Fibroblast of skin of back (primary cell): ENCODE measurements at regions not wholly inside any gene's neighbourhood (a gene's known extent, or its start where the extent isn't known, plus 50 kb on each side); places are given as distances from the start of the nearest gene placed in this dataset.

Experiments used
- DNase-seq: peaks from one replicate; pipeline ENCODE4 v3.0.0-alpha.2; 2013

DNA sequence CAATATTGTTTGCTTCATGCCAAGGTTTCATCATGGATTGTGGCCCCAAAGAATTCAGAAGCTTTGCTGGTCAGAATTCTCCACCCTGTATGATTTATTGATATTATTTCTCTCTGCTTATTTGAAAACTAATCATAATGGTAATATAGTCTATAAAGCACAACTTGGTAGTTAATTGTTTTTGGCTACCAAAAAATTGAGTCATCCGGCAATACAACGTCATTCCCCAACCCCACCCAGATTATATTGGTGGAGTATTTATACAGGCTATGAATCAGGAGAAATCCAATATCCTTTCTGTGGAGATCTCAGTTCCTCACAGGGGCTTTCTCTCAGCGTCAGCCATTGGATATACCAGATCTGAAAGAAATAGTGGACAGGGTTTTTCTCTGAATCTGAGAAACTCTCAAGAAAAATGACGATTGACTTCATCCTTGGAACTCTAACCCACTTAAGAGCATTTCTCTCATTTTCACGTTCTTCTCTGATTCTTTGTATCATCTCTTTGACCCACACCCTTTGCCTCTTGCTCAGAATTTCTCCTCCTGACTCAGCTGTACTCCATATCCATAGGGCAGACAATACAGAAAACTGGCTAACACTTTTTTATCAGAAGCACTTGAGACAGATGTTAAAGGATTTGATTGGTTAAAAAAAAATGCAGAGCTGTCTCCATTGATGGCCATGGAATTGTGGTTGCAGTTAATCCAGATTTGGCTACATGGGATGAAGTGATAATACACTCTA is 1055.8 kb upstream of the CADM2 start:
- DNase-seq: no peak

DNA sequence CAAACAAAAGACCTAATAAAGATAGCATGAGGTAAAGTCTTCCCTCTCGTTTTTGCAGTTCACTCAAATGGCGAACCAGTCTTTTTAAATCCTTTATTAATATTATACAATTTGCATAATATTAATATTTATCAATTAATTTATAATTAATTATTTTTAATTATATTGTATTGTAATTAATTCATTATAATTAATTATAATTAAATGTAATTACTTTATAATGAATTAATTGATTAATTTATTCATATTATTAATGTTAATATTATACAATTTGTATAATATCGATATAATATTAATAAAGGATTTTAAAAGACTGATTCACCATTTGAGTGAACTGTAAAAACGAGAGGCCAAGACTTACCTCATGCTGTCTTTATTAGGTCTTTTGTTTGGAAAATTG is 1045.4 kb upstream of the CADM2 start:
- no peak for DNase-seq

DNA sequence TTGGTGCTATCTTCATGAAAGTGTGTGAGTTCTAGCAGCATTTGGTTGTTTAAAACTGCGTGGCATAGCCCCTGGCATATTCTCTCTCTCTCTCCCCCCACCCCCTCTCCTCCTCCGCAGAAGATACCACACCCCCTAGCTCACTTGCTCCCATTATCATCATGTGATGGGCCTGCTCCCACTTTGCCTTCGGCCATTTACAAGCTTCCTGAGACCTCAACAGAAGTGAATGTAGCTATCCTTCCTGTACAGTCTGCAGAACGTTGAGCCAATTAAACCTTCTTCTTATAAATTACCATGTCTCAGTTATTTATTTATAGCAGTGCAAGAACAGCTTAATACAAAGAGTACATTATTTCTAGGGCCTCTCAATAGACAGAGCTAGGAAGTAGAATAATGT is 1032.5 kb upstream of the CADM2 start:
- no peak for DNase-seq

DNA sequence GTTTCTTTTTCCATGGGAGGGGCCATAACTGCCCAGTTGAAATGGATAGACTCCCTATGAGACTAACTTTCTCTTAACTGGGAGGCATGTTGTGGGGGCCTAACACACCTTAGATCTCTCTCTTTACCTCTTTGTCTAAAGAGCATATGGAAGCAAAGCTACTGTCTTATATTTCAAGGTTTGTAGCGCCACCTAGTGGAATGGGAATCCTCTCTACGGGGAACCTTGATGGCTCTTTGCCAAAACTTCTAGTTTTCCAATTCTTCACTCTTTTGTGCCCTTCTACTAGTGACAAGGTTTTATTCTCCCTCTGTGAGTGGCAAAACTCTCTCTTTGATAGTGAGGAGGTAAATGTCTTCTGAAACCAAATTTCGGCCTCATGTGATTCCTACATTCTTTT is 1030.4 kb upstream of the CADM2 start:
- no peak for DNase-seq

DNA sequence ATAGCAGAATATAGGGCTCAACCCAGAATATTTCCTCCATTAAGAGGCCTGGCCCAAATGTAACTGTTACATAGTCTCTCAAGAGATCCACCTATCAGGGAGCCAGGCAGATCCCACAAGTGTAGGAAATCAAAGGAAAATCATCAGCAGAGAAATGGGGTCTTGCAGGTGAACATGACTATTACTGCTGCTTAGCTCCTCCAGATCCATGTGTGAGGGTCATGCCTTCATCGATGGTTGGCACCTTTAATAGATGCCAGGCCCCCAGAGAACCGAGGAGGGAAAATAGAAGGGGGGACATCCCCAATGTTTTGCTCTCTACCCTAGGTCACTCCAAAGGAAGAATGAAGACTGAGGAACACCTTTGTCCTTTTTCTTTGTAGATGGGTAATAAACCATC is 1029.9 kb upstream of the CADM2 start:
- no peak for DNase-seq

DNA sequence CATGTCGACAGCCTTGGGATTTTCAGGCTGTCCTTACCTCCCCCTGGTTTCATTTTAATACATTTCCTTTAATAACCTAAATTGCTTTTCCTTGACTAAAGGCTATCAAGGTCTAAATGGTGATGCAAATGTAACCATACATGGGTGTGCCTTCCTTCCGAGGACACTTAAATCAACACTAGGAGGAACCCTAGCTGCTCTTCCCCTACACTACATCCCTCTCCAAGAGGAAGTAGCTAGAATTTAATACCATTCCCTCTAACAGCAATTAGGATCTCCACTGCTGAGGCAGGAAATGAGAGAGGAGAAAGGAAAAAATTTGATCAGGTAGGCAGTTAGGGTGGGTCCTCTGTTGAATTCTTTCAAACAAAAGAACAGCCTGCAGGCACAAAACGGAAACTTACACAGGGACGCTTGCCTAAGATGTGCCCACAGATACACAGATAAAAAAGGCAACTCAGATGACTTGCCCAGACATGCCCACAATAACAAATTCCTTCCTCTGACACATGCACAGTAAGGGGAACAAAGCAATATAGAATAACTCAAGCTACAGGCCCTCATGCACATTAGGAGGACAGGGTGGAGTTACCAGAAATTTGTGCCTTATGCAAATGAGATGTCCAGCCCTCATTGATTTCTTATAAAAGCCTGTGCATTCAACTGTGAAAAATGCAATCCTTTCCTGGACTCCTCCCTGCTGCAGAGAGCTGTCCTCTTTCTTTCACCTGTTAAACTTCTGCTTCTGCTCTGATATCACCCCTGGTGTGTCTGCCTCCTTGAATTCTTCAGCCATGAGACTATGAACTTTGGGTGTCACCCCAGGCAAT is 1024.4 kb upstream of the CADM2 start:
- peak; percentile 4 for DNase-seq

DNA sequence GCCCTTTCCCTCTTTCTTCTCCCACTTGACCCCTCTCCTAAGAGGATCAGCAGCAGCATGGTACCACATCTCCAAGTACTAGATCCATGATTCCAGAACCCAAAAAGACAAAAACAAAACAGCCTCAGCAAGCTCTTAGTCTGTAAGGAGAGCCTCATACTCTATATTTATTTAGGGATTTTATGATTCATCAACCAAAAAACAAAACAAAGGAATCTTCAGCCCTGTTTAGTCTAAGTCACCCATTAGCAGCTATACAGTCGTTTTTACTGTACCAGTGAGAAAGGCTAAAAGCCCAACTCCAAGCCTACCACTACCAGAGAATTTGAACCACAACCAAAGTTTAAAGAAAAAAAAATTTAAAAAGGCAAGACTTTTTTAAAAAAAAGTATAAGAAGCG is 1020.3 kb upstream of the CADM2 start:
- DNase-seq: no peak

DNA sequence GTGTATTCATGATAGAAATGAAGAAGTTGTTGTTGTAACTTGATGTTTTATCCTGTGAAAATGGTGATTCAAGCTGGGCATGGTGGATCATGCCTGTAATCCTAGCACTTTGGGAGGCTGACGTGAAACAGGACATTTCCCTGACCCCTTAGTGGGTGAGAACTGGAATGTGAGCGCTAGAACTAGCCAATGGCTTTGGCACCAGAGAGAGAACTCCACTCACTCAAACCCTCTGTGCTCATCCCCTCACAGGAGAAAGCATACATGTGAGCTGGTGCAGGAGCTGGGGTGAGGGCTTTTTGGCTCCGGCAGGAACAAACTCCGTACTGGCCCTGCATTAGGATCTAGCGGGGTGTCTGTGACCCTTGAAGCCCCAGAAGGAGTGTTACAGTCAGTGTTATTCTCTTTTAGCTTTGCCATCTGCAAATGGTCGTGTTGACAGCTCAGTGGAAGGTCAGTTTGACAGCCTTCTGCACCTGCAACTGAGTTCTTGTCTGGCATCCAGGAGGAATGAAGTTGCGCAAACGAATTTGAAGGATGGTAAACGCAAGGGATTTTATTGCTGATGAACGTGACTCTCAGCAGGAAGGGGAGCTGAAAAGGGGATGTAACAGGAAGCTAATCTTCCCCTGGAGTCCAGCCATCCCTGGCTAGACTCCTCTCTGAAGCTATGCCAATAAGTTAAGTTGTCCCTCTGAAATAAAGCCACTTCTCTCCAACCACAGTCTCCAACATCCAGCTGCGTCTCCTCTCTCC is 1016.6 kb upstream of the CADM2 start:
- no peak for DNase-seq

DNA sequence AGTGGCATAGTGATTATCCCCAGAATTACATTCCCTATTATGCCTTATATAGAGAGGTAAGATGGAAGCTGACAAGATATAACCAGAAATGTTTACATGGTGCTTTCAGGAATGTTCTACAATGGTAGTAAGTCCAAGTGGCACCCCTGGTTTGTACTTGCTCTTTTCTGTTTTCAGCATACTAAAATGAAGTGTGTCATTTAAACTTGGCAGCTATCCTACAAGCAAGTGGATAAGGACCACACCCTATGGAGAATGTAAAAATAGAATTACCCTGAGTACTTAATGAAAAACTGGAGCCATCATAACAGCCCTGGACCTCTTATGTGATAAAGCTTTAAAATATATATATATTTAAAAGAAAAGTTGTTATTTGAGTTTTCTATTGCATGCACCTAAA is 1012.7 kb upstream of the CADM2 start:
- DNase-seq: no peak

DNA sequence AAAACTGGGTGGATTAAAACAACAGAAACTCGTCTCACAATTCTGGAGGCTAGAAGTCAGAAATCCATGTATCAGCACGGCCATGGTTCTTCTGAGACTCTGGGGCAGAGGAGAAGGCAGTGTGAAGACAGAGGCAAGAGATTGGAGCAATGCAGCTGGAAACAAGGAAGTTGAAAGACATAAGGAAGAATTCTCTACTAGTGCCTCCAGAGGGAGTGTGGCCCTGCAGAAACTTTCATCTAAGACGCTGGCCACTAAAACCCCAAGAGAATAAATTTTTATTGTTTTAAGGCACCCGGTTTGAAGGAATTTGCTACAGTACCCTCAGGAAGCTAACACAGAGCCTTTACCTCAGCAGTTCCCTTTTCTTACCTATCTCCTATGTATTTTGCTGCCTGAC is 1012.2 kb upstream of the CADM2 start:
- DNase-seq: no peak

DNA sequence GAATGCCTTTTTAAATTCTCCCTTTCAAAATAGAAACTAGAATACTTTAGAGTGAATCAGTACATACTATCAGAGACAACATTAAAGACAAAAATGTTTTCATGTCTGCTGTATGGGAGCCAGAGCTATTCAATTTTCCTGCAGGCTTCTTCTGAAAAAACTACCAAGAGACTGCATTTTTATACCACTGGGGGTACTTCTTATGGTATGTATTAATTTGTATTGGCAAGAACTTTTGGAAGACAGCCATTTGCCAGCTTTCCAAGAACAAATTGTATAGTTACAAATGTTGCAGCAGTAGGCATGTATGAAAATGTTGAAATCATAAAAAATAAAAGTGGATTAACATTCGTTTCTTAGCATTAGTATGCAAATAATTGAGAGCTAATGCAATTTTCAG is 1010.0 kb upstream of the CADM2 start:
- no peak for DNase-seq

DNA sequence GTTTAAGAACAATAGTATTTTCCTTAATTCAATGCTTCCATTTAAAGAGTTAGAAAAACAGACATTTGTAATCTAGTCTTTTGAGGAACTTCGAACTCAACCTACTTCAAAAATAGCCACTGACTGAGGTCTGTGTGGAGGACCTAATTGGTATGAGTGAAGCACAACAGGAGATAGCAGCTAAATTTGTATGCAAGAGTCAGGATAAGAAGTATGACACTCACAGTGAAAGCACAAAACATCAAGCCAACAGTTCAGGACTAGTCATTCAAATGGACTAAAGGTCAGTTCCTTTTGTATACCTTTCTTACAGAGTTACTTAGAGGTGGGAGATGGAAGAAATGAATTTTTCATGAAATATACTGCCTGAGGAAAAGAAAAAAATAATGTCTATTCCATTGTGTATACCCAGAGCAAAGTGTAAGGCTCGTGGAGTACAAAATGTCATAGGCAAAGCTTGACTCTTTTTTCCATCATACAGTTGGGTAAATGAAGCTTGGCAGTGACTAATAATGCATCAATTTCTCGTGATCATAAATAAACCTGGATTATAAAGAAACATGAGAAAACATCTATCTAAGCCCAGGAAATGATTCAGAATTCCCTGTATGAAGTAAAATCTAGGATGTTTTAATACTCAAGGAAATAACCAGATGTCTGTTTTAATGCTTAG is 1005.2 kb upstream of the CADM2 start:
- DNase-seq: no peak

DNA sequence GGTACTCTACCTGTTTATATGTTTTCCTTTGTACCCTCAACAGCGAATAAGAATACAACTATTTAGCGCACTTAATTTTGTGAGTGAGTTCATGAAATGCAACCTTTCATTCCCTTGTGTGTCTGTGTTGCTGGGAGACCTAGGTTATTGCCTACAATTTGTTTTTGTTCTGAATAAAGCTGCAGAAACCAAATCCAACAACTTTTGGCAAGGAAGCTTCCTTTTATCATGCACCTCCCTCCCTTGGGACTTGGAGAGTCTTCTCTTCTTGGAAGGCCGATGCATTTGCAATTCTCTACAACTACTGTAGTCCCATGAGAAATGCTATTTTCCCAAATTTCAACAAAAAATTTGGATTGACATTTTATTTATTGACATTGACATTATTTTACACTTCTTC is 1002.4 kb upstream of the CADM2 start:
- no peak for DNase-seq

DNA sequence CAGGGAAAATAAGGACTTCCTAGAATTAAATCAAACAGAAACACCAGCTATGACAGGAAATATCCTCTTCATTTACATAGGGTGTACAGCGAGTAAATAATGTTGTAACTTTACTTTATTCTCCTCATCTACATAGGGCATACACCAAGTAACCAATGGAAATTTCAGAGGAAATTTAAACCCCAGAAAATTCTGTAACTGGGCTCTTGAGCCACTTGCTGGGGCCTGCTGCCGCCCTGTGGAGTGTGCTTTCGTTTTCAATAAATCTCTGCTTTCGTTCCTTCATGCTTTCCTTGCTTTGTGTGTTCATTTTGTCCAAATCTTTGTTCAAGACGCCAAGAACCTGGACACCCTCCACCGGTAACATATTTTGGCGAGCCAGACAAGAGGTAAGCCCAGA is 990.4 kb upstream of the CADM2 start:
- DNase-seq: no peak

DNA sequence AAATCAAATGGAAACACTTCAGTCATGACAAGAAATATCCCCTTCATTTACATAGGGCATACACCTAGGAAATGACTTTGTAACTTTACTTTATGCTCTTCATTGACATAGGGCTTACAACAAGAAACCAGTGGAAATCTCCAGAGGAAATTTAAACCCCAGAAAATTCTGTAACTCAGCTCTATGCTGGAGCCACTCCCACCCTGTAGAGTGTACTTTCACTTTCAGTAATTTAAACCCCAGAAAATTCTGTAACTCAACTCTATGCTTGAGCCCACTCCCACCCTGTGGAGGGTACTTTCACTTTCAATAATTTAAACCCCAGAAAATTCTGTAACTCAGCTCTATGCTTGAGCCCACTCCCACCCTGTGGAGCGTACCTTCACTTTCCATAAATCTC is 987.1 kb upstream of the CADM2 start:
- DNase-seq: no peak

DNA sequence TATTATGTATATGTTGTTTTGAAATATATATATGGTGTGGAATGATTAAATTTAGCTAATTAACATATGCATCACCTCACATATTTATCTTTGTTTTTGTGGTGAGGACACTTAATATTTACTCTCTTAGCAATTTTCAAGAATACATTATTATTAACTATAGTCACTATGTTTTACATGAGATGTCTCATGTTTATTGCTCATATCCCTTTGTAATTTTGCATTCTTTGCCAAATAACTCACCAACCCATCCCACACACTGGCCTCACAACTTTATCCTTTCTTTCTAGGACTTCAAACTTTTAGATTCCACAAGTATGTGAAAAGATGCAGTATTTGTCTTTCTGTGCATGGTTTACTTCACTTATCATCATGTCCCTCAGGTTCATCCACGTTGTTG is 950.2 kb upstream of the CADM2 start:
- no peak for DNase-seq

DNA sequence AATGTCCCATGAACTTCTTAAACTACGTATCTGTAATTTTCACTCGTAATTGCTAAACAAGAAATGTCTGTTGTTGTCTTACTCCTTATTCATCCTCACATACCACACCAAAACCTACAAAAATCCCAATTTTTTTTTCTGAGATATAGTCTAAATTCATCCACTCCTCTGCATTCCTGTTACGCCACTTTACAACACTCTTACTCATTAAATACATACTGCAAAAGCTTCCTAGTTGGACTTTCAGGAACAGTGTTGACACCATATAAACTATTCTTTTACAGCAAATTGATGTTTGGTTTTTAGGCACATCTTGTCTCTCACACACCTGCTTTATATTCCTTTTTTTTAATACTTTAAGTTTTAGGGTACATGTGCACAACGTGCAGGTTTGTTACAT is 934.9 kb upstream of the CADM2 start:
- DNase-seq: no peak

DNA sequence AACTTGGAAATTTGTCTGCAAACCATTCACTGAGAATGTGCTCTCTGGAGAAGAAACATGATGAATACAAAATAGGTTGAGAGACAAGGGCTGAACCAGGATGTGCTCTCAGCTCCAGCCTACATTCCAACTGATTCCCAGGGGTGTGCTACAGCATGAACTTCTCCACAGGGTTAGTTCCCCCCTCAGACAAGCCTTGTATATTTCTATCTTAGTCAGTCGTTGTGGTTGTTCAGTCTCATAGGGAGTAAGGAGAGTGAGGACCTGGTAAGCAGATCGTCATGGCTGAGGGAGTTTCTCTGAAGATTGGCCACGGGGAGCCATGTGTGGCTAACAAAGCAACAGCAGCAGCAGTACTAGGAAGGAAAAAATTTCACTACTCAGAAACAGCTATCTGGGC is 919.7 kb upstream of the CADM2 start:
- peak; percentile 31 for DNase-seq

DNA sequence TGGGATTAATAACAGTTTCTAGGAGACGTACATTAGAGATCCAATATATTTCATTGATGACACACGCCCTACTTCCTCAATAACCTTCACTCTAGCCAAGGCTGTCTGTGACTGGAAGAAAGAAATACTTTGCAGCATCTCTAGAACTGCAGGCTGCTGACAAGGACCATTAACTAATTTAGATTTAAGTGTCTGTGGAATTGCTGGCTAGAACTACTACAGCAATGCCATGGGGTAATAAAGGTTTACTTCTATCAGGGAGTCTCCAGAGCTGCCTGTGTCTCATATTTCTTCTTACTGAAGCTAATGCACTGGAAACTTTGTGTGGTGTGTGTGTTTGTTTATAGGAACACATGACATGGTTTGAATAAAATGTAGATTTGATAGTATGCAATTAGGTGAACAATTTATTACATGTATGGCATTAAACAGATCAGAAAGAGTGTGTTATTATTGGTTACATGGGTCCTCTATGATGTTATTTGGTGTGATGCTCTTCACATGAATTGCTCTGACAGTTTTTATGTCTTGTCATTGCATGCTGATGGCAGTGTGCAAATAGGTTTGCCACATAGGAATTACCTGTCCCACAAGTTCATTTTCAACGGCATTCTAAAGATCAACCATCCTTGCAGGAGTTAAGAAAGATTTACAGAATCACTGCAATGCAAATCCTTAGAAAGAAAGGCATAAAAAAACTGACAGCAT is 916.2 kb upstream of the CADM2 start:
- DNase-seq: no peak

DNA sequence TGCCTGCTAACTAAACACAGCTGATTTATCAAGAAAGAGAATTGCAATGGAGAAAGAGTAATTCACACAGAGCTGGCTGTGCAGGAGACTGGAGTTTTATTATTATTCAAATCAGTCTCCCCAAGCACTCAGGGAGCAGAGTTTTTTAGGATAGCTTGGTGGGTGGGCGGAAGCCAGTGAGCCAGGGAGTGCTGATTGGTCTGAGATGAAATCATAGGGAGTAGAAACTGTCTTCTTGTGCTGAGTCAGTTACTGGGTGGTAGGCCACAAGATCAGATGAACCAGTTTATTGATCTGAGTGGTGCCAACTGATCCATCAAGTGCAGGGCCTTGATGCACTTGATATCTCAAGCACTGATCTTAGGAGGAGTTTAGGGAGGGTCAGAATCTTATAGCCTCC is 891.9 kb upstream of the CADM2 start:
- DNase-seq: no peak

DNA sequence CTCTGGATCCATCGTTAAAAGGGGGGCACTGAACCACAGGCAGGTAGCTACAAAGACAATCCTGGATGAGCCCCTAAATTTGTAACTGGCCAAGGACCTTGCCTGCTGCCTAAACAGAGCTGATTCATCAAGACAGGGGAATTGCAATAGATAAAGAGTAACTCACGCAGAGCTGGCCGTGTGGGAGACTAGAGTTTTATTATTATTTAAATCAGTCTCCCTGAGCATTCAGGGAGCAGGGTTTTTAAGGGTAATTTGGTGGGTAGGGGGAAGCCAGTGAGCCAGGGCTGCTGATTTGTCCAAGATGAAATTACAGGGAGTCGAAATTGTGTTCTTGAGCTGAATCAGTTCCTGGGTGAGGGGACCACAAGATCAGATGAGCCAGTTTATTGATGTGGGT is 885.1 kb upstream of the CADM2 start:
- no peak for DNase-seq

DNA sequence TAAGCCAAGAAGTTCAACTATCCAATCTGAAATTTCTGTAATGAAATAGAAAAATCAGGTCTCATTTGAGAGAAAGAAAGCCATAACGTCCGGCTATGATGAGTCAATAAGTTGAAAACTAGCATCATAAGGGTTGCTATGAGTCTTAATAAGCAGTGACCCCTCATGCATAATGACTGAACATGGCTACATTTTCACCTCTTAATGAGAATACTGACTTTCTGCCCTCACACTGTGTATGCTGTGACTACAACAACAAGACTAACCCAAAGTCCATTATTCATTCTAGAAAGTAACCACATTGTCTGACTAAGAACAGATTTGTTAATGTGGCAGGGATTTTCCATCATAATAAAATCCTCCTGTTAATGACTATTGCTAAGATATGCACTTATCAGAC is 884.0 kb upstream of the CADM2 start:
- no peak for DNase-seq
